Epithelial cell of esophagus (primary cell): ENCODE measurements at regions not wholly inside any gene's neighbourhood (a gene's known extent, or its start where the extent isn't known, plus 50 kb on each side); places are given as distances from the start of the nearest gene placed in this dataset.

Source experiments
- DNase-seq: peaks from one replicate; pipeline ENCODE4 v3.0.0; 2010; ENCODE audit warnings: low read depth
- H3K4me3 ChIP-seq: 2 replicates; pipeline ENCODE4 v1.5.1; 2011; ENCODE audit warnings: mild to moderate bottlenecking, low read length, control low read depth
- CTCF ChIP-seq: IDR thresholded peaks from 2 replicates; pipeline ENCODE4 v1.5.1; 2011; ENCODE audit warnings: low read depth, mild to moderate bottlenecking, low read length, control low read depth, inconsistent platforms; ENCODE audit not compliant: insufficient read depth; ENCODE audit errors: missing control alignments

- no peak for DNase-seq
- no peak overlapping the region for H3K4me3 ChIP-seq
- TF ChIP-seq CTCF: no peak
Observed at GRCh38 chr17:22454070-22454999, 762.0 kb downstream of the KCNJ18 start.

GRCh38 chr17:22459331-22459952, 767.1 kb downstream of the KCNJ18 start:
- H3K4me3 ChIP-seq: no peak overlapping the region
- no peak for TF ChIP-seq CTCF
- DNase-seq: no peak

- TF ChIP-seq CTCF: no peak
- DNase-seq: no peak
- no peak overlapping the region for H3K4me3 ChIP-seq
Observed at GRCh38 chr17:22459953-22460350, 767.6 kb downstream of the KCNJ18 start.

GRCh38 chr17:22460461-22461063, 768.2 kb downstream of the KCNJ18 start:
- H3K4me3 ChIP-seq: no peak overlapping the region
- no peak for TF ChIP-seq CTCF
- DNase-seq: no peak

GRCh38 chr17:22461460-22462145, 769.3 kb downstream of the KCNJ18 start:
- no peak for TF ChIP-seq CTCF
- no peak overlapping the region for H3K4me3 ChIP-seq
- no peak for DNase-seq

- TF ChIP-seq CTCF: no peak
- no peak overlapping the region for H3K4me3 ChIP-seq
- DNase-seq: no peak
Observed at GRCh38 chr17:22462461-22462860, 770.1 kb downstream of the KCNJ18 start.
